Middle frontal gyrus (tissue), 1 donor: ENCODE measurements at regions not wholly inside any gene's neighbourhood (a gene's known extent, or its start where the extent isn't known, plus 50 kb on each side); places are given as distances from the start of the nearest gene placed in this dataset.
"Not testable (repeated sequence)": the region's sequence is repeated elsewhere in the genome, so short reads cannot be mapped to it uniquely, and the experiment has no call there.

ENCODE experiments used
- DNase-seq: peaks from one replicate; pipeline ENCODE4 v3.0.0-alpha.2; 2015; ENCODE audit warnings: low spot score; ENCODE audit errors: extremely low spot score

DNA sequence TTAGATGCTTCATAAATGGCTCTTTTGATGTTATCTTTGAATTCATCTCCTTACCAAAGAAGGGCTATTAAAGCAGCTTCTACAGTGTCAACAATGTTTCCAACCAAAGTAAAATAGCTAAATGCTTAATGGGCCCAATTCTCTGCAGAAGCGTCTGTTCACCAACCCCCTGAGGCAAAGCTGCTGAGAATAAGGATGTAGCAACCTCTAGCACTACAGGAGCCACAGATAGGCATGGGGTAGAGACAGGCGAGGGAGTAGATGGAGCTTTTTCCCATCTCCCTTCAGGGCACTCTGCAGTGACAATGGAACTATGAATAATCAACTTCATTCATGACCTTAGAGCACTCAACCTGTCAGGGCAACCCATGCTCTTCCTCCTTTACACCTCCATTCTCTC is 134.1 kb downstream of the FZD1 start:
- no peak for DNase-seq

DNA sequence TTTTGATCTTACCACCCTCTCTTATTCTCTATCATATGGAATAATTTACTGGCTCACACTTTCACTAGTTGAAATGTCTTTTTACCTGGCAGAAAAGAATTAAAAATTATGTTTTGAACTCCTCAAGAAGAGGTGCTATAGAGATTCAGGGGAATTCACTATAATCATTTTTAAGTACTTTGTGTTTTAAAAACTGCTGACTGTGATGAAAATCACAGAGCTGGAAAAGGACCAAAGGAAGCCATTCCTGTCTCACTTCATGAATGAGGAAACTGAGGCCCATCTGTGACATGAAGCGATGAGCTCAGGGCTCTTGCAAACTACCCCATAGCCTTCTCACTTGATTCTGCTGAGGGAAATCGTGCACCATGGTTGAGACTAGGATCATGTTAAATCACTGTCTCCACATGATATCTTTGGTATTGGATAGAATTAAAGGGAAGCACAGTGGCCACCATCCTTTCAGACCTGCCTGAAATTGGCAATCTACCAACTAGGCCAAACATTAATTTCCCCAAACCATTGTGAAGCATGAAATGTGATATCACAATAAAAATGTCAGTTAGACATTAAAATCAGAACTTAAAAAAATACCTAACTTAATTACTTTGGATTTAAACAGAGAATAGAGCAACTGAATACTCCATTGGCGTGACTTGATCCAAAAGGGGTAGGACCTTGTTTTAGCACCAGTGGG is 141.0 kb downstream of the FZD1 start:
- no peak for DNase-seq

DNA sequence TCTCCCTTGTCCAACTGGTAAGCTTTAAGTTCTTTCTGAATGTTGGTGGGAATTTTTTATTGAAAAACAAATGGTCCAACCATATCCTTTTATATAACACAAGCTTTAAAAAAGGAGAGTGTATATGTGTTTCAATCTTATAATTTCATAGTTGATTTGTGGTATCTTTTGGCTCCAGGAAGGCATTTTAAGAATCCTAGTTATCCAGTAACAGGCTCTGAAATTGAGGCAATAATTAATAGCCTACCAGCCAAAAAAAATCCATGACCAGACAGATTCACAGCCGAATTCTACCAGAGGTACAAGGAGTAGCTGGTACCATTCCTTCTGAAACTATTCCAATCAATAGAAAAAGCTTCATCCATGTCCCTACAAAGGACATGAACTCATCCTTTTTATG is 141.6 kb downstream of the FZD1 start:
- DNase-seq, result not testable (repeated sequence)

DNA sequence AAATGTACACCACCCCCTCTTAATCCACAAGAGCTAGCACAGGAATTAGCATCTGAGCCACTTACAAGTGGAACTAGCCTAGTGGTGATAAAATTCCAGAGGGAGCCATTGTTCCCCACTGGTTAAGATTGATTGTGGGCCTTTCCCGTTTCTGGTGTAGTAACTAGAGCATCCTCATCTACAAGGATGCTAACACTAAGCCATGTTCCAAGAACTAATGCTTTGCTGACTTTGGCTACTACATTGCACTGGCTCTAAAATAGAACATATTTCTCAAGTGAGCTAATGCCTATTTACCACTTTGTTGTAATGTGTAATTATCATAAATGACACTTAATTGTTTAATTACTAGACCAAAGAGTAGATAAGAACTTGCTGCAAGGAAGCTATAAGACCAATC is 143.7 kb downstream of the FZD1 start:
- no peak for DNase-seq

DNA sequence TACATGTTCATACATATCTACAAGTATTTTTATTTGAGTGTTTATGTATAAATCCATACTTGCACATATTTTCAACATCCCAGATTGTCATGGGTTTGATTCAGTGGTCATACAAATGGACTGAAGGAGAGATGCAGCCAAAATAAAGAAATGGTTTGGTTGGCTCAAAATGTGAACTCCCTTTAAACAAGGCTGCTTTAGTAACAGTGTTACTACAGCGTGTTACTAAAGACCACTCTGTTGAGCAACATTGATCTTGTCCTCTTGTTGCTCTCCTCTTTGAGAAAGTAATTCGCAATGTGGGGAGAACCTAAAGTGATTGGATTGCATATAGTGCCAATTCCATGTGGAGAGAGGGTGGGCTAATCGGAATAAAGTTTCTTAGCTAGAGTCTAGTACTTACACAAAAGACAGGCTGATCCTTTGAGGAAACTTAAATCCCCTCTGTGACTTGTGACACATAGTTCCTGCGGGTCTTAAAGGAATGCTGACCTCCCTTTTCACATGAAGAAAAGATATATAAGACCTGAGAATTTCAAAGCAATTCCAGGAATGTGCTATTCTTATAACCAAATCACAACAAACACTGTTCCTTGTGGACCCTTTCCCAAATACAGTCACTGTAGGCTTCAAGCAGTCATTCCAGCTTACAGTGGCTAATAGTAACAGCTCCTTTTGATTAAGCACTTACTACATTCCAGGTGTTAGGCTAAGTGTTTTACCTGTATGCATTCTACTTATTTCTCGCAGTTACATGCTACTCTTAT is 144.3 kb downstream of the FZD1 start:
- no peak for DNase-seq

DNA sequence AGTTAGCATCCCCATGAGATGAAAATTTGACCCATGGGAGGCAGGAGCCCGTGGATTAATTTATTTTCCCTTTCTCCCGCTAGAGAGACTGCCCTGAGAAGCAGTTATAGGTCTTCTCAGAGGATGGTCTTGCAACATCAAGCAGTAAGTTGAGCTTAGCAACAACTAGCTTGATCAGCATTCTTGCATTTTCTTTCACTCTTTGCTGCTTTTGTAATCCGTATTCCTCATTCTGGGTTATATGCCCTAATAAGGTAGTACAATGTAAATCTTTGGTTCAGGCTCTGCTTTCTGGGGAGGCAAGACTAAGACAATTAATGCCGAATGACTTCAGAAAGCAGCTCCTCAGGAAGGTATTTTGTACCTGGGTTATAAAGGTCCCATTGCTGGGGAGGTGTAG is 146.8 kb downstream of the FZD1 start:
- no peak for DNase-seq

DNA sequence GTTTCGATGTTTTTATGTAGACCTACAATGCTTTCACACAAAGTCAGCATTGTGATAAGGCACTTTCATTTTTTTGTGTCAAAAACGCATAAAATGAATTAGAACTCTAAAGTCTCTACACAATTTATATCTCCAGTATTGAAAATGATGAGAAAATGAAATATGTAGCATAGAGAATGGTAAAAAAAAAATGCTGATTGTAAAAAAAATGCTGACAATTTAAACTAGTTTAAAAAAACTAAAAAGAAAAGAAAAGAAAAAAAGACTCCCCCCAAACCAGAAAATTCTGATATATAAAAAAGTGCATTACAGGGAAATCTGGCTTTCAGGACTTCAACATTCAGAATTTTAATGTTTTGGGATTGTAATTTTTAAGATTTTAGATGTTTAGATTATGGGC is 148.1 kb downstream of the FZD1 start:
- DNase-seq, result no peak

DNA sequence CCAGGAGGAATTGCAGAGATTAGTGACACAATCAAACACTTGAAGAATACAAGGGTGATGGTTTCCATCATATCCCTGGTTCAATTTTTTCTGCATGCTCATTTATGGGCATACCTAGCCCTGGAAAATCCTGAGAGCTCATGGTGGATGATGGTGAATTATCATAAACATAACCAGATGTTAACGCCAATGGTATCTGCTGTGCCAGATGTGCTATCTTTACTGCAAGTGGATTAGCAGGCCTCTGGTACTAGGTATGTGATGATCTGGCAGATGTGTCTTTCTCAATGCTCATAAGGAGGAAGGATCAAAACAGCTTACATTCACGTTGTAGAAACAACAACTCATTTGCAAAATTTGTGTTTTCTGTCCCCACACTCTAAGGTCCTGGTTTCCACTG is 150.5 kb downstream of the FZD1 start:
- no peak for DNase-seq

DNA sequence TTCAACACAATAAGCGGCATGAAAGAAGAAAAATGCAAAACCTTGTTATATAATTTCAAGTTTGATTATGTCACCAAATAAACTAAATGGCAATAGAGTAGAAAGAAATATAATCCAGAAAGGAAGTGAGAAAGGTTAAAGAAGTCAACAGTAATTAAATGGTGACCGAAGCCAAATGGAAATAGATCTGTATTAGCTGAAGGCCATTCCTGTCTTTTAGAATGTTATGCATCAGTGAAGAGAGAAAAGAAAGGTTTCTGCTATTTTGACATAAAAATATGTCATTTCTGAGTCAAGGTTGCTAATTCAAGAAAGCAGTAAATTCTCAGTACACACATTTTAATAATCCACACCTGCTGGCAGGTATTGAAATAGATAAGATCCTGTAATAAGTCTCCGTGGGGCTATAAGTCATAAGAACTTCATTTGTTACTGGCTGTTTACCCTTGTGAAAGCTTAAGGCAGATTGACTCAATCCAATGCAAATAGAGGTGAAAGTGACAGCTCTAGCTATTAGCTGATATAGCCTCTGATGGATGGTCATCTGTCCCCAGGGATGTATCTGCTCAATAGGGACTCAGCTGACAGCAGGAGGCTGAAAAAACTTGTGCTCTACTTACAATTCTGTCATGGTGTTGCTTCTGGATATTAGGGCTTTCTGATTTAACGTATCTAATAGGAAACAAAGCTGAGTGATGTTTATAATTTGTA is 152.1 kb downstream of the FZD1 start:
- DNase-seq, result no peak

DNA sequence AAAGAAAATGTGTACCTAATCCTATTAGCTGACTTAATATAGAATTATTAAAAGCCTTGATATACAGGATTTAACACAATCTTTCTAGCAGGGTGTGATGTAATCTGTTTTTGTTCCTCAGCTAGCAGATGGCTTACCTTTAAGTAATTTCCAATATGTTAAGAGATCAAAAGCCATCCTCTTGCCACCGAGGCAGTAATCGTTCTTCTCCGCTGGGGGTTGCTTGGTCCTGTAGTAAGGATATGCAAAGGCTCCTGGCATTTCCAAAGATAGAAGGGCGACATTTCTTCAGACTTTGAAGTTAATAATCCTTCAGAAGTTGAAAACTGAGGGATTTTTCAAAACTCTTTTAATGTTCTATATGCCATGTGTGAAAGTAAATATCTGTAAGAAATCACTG is 156.4 kb downstream of the FZD1 start:
- no peak for DNase-seq

DNA sequence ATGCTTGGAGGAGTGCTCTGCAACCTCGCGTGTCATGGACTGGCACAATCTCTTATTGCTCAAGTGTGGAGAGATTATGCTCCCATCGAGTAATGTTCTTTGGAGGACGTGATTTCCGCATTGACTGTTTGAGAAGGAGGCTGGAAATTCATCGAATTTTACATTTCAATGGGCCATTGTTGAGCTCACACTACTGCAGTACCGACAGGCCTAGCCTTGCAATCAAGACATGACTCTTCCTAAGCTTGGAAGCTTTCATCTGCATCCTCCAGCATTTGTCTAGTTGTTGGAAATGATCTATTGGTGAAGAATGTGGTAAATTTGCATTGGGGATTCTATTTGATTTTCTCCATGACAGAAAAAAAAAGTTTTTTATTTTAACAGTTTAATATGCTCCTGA is 156.8 kb downstream of the FZD1 start:
- DNase-seq, result no peak

DNA sequence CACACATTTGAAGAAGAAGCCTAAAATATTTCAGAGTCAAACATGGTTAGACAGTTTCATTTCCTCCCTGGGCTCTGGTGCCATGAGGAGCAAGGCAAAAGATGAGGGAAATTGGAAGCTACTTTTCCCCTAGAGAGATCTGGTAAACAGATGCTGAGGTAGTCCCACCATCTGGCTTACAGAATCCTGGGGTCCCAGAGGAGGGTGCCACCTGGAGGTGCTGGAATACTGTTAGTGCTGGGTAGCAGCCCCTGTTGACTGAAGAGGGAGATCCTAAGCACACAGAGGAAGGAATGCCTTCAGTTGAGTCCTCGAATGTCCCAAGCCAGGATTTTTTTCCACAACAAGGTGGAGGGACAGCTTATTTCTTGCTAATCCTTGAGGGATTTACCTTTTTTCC is 160.1 kb downstream of the FZD1 start:
- no peak for DNase-seq

DNA sequence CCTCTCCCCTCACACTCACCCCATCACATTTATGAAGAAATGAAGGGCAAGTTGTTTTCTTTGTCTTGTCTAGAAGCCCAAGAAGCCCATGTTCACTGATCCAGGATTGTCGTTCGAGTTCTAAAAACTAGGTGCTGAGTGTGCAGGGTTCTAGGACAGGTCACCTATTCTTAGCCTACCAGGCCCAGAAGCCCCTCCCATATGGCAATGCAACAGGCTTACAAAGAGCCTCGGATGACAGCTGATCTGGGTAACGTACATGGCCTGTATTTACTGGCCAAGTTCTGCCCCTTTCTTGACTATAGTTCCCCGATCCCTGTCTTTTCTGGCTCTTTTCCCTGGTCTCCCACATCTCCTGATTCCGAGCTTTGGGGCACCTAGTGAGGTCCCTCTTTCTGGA is 160.9 kb downstream of the FZD1 start:
- DNase-seq, result no peak

DNA sequence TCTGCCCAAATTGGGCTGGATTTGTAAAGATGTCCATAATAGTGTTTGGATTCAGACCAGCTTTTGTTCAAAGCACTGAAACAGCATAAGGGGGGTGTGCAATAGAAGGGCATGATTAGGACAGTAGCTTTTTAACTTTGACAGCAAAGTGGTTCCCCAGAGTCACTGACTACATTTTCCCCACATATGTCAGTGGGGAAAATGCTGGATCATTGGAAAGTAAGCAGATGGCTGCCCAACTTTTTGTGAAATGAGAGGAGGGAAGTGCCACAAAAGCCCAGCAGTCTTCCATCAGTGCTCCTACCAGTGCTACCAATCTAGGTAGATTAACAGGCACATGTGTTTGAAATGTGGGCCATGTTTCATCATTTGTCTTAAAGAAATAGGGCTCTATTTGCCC is 162.8 kb downstream of the FZD1 start:
- no peak for DNase-seq

DNA sequence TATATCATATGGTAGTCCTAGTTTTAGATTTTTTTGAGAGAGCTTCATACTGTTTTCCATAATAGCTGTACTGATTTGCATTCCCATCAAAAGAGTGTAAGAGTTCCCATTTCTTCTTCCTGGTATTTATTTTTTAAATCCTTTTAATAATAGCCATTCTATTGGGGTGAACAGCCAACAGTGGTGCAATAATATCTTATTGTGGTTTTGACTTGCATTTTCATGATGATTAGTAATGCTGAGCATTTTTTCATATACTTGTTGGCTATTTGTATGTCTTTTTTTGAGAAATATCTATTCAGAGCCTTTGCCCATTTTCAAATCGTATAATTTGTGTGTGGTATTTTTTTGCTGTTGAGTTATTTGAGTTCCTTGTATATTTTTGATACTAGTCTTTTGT is 167.4 kb downstream of the FZD1 start:
- DNase-seq, result no peak

DNA sequence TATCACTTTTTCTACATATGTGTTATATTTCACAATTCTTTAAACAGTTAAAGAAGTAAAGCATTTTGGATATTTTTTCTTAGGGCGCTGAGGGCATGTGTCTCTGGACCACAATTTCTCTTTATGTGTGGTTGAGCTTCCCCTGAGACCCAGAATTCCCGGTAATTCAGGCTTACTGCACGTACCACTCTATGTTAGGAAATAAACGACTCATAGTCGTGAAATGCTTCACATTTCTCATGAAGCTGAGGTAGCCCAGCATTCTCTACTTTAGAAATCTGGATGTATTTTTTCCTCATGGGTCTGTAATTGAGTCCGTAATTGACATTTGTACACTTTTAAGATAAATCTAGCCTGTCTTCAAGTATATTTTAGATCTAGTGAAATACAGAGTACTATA is 170.6 kb downstream of the FZD1 start:
- no peak for DNase-seq

DNA sequence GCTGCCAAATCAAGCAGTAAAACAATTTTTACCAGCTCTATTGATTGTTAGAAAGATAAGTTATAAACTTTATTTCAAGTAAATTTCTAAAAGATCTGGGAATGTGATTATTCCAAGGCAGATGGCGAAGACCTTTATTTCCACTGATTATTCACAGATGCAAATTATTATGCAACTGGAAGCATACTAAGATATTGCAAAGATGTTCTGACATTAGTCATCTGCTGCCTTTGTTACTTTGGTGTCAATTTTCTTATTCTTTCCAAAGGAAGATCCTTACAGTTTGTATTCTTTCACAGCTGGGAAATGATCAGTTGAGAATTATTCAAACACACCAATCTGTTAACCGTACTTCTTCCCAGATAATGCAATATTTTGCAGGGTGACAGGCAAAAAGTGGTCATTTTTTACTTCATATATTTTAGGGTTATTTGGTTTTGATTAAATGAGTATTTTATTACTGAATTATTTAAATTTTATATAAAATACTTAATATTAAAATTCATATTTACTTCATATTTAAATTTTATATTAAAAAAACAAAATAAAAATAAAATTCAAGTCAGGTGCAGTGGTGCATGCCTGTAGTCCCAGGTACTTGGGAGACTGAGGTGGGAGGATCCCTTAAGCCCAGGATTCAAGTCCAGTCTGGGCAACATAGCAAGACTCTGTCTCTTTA is 171.3 kb downstream of the FZD1 start:
- DNase-seq, result no peak

DNA sequence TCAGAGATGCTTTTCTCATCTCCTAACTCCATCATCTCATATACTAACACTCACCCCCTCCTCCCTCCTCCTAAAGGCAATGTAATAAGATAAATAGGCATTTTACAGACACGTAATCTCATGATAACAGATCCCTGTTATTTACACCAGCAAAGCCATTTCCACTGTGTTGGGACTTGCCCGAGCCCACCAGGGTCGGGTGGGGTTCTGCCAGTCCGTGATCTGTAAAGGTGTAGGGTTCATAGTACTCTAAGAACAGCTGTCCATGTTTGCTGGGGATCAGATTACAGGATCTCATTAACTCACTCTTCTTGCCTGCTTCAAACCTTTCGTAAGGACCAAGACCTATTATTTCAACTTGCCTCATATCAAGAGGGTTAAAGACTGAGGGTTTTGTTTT is 172.4 kb downstream of the FZD1 start:
- no peak for DNase-seq

DNA sequence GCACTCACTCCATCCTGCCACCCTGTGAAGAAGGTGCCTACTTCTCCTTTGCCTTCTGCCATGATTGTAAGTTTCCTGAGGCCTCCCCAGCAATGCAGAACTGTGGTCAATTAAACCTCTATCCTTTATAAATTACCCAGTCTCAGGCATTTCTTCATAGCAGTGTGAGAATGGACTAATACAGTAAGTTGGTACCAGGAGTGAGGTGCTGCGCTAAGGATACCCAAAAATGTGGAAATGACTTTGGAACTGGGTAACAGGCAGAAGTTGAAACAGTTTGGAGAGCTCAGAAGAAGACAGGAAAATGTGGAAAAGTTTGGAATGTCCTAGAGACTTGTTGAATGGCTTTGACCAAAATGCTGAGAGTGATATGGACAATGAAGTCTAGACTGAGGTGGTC is 176.0 kb downstream of the FZD1 start:
- DNase-seq, result not testable (repeated sequence)

DNA sequence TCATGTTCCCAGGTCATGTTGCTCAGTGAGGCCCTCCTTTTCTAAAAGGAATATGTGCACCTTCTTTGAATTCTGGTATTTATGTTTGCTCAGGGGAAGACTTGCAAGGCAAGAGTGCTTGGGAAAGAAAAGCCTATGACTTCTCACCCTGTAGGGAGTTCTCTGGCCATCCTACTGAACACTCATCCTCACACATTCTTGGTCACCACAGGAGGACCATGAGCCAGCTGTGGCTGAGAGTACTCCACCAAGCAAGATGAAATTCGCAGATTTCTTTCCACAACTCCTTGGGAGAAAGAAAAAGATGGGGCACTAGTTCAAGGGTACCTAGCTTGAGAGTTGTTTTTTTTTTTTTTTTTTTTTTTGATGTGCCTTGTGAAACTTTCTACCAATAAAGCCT is 179.6 kb downstream of the FZD1 start:
- no peak for DNase-seq

DNA sequence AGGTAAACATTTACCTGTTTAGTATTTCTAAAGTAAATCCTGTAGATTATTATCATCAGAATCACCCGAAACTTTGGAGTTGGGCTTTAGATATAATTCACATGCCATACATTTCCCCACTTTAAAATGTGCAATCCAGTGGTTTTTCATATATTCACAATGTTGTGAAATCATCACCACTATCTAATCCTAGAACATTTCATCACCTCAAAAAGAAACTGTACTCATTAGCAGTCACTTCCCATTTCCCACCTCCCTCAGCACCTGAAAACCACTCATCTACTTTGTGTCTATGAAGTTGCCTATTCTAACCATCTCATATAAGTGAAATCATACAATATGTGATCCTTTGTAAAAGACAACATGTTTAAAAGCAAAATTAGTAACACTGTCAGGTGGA is 182.6 kb downstream of the FZD1 start:
- no peak for DNase-seq

DNA sequence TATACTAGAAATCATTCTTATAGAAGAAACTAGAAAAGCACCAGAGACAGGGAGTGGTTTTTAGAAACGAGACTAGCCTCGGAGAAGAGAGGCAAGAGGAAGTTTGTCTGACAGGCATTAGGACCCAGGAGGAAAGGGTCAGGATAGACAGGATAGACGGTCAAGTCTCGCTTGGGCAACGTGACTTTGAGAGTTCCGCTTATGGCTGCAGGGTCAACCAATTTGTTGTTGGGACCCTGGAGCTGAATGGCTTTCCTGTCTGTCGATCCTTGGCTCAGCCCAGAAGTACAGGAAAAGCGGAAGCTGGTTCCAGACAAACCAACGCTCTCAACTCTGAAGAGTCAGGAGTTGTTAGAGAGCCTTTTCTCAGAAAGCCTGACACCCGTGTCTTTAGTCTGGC is 191.2 kb downstream of the FZD1 start:
- no peak for DNase-seq
